Right lobe of liver (tissue), 4 donors: ENCODE measurements at regions not wholly inside any gene's neighbourhood (a gene's known extent, or its start where the extent isn't known, plus 50 kb on each side); places are given as distances from the start of the nearest gene placed in this dataset.

Experiments used
- POLR2A ChIP-seq: fragments of 450-650 bp; IDR thresholded peaks from one replicate; pipeline ENCODE4 v1.6.1; 2017; ENCODE audit warnings: antibody characterized with exemption, mild to moderate bottlenecking
- TF ChIP-seq, protein P1 (sequence below), 4 donors: fragments of 200-600 bp in 3 of 4; fragments of 450-650 bp in 1 of 4; IDR thresholded peaks; one replicate each; pipeline versions ENCODE4 v1.5.1 to v1.8.0; 2016 to 2022; ENCODE audit warnings: antibody characterized with exemption in 4 of 4, mild to moderate bottlenecking in 2 of 4
- donor health status: DM: no; HTN: no; CAD: no.
- donor health status: DM: no; HTN: no; CAD: no.
- donor health status: DM: no; HTN: yes; CAD: no.

DNA sequence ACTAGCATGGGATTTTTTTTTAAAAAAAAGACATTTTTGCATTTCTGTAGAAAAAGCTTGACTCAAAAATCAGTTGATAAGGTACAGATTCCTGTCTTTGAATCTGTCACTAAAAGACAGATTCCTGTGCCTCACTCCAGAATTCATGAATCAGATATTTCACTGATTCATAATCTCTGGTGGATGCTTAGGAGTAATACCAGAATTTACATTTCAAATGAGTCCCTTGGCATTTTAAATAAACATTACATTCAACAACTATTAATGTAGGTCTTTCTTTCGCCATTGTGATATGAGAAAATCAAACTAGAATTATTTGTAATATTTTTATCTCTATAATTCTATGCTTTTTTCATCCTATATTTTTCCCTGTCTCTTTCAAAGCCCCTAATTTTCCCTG, 128.3 kb downstream of the APIP start:
- TF ChIP-seq, protein P1, sequence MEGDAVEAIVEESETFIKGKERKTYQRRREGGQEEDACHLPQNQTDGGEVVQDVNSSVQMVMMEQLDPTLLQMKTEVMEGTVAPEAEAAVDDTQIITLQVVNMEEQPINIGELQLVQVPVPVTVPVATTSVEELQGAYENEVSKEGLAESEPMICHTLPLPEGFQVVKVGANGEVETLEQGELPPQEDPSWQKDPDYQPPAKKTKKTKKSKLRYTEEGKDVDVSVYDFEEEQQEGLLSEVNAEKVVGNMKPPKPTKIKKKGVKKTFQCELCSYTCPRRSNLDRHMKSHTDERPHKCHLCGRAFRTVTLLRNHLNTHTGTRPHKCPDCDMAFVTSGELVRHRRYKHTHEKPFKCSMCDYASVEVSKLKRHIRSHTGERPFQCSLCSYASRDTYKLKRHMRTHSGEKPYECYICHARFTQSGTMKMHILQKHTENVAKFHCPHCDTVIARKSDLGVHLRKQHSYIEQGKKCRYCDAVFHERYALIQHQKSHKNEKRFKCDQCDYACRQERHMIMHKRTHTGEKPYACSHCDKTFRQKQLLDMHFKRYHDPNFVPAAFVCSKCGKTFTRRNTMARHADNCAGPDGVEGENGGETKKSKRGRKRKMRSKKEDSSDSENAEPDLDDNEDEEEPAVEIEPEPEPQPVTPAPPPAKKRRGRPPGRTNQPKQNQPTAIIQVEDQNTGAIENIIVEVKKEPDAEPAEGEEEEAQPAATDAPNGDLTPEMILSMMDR (IDR thresholded peaks at IDR 0.05), result no peak
- TF ChIP-seq POLR2A, result no peak
